ENCODE measurements at regions not wholly inside any gene's neighbourhood (a gene's known extent, or its start where the extent isn't known, plus 50 kb on each side); places are given as distances from the start of the nearest gene placed in this dataset.

- TF ChIP-seq CTCF (IDR thresholded peaks at IDR 0.05; ENCODE audit: control extremely low read depth in 1 of 3, insufficient read depth in 1 of 3, low read depth in 1 of 3, low read length in 3 of 3) = no peak
- TF ChIP-seq SP1 (IDR thresholded peaks at IDR 0.05; ENCODE audit: low read depth, low read length) = no peak
- TF ChIP-seq TBP (IDR thresholded peaks at IDR 0.05; ENCODE audit: low read depth, low read length) = no peak
- no peak for TF ChIP-seq ATF3 (IDR thresholded peaks at IDR 0.05; ENCODE audit: insufficient read depth, low read depth, low read length)
- no peak for TF ChIP-seq RFX5 (IDR thresholded peaks at IDR 0.05; ENCODE audit: borderline replicate concordance, low read depth, low read length)
- TF ChIP-seq ATF2 (IDR thresholded peaks at IDR 0.05; ENCODE audit: low read length) = no peak
- no peak for TF ChIP-seq SIN3A (conservative IDR thresholded peaks at IDR 0.05 in 1 of 2, IDR thresholded peaks at IDR 0.05 in 1 of 2; ENCODE audit: low read depth in 1 of 2, low read length in 2 of 2)
- TF ChIP-seq CBX8 (IDR thresholded peaks at IDR 0.05; ENCODE audit: borderline replicate concordance, low read depth, low read length) = no peak
- TF ChIP-seq SIRT6 (IDR thresholded peaks at IDR 0.05; ENCODE audit: low read length) = no peak
- no peak for TF ChIP-seq JUN (IDR thresholded peaks at IDR 0.05; ENCODE audit: low read depth, low read length)
Measured at GRCh38 chr5:99929806-99930135, 605.4 kb upstream of the FAM174A start.

All from H1 (cell line).